NT2/D1 (cell line): ENCODE measurements at regions not wholly inside any gene's neighbourhood (a gene's known extent, or its start where the extent isn't known, plus 50 kb on each side); places are given as distances from the start of the nearest gene placed in this dataset.

Source experiments
- YY1 ChIP-seq: IDR thresholded peaks from 2 replicates; pipeline ENCODE4 v1.6.1; 2011; ENCODE audit not compliant: insufficient read length, insufficient read depth
- ZNF274 ChIP-seq: IDR thresholded peaks from 2 replicates; pipeline ENCODE4 v1.6.1; 2011; ENCODE audit warnings: mild to moderate bottlenecking, low read depth, low read length

GRCh38 chr7:155361947-155362346 is 64.3 kb downstream of the INSIG1 start:
- no peak for TF ChIP-seq ZNF274
- no peak for TF ChIP-seq YY1
